ENCODE measurements at regions not wholly inside any gene's neighbourhood (a gene's known extent, or its start where the extent isn't known, plus 50 kb on each side); places are given as distances from the start of the nearest gene placed in this dataset.

DNA sequence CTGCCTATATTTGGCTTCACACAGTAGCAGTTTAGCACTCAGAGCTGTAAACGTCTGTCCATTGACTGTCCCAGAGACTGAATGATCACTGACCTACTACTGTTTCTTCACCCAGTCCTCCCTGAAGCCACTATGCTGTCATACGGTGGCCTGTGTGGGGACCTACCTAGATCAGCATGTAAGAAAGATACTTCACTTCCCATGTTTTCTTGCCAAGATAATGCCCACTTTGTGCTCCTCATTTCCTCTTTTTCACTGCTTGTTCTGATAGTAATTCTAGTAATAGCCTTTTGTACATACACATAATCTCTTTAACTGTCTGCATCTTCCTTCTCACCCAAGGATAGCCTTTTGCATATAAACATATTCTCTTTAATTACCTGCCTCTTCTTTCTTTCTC, 109.9 kb upstream of the TIAM2 start:
- no peak for DNase-seq

DNA sequence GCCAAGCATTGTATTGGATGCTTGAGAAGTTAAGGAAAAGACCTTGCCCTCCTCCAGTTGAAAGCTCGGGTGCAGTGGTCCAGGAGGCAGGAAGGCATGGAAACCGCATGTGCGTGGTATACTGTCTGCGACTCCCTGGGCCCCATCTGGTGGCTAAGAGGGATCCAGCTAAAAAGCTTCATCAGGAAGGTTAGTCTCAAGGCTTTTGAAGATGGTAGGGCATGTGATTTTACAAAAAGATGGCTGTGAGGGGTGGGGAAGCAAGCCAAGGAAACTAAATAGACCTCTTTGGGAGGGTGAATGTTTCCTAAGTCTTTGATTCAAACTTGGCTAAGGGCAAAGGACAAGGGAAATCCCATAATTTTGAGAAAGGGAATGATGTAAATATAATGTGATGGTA, 109.1 kb upstream of the TIAM2 start:
- no peak for DNase-seq

DNA sequence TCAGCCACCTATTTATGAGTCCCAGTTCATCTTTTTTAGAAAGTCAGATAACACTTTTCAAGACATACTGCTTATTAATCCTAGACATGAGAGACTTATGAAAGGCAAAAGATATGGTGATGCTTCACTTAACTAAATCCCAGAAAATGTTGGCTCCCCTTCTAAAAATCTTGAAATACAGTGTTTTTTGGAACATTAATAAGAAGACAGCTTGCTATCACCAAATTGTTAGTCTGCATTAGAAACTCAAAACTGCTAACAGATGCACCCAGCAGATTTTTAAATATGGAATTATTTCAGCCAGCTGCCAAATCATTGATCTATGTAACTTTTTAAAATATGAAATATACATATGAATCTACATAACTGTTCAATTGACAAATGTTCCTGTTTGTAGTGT, 108.6 kb upstream of the TIAM2 start:
- no peak for DNase-seq

DNA sequence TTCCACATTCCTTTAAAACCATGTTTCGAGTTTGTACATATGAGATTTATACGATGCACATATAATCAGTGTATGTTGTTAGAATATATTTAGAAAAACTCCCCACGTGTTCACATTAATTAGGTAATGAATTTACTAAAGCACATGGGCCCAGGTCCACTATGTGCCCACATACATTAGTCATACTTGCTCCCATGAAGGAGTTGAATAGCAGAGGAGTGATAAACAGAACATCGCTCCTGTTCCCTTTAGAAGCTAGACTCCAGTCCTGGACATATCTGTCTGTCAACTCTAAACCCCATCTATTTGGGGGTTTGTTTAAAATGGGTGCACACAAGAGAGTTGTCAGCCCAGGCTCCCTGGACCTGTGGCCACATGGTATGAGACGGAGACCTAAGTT, 108.1 kb upstream of the TIAM2 start:
- DNase-seq: no peak

DNA sequence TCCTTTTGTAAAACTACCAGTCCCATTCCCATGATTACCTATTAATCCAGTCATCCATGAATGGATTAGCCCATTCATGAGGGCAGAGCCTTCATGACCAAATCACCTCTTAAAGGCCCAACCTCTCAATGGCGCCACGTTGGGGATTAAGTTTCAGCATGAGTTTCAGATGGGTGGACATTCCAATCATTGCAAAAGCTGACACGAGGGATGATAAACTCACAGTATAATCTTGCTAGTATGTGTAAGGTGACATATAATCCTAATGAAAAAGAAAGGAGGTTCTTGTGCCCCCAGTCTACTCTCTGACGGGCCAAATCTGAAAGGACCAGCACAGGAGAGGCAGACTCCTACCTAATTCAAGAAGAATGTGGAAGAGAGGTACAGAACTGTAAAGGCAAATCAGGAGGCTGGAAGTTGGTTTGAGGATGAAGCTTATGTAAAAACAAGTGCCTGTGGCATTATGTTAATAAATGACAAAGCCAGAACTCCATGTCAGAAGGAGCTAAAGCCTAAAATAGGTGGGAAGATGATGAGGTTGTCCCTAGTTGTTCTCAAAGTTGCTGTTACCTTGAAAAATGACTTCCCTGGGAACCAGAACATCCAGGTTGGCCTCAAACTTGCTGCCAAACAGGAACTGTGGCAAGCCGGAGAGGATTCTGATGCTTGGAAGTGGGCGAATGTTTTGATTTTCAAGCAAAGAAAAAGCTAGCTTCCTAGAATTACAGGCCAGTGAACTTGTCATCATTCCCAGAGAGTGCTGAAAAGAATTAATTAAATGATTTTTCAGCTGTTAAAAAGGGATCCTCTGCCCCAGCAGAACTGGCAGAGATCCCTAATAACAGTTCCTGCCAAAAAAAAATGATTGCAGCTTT, 106.5 kb upstream of the TIAM2 start:
- DNase-seq: no peak

DNA sequence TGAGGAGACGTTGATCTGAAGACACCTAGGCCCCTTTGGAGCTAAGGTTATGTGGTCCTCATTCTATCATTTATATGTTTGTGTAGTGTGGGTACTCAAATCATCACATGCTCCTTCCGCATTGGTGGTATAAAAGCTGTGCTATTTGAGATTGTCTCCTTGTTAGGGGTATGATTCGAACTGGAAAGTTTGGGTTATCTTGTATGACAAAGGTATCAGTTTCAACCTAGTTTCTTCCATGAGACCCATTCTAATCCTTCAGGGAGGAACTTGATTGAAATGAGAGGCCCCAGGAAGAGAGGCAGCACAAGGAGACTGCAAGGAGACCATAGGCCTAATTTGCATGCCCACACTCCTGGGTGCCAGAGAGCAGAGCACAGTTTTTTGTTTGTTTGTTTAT, 104.2 kb upstream of the TIAM2 start:
- DNase-seq: no peak

DNA sequence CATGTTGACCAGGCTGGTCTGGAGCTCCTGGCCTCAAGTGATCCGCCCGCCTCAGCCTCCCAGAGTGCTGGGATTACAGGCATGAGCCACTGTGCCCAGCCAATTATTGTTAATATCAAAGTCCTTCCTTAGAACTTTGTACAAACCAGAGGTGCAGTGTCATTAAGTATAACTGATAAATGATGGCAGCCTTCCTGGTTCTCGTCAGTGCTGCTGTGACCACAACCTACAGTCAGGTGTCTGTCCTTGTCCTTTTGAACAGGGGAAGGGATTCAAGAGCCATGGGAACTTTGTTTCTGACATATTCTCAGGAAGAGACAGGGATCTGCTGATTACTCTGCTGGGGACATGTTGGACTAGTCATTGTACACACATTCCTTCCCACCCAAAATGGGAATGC, 103.2 kb upstream of the TIAM2 start:
- DNase-seq: no peak

DNA sequence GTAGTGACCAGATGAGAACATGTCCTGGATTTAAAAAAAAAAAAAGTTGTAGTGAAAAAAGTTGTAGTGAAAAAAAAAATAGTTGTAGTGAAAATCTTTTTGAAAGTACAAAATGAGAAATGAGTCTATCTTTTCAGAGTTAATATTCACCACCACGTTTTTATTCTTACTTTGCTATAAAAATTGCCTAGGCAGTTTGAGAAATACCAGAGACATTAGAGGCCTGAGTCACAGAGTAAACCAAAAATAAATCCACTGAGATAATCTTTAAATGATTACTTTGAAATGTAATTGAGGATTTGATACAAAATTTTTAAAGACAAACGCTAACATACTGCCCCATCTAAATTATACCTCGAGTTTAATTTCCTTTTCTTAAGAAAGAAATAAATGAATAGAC, 101.2 kb upstream of the TIAM2 start:
- DNase-seq: no peak

DNA sequence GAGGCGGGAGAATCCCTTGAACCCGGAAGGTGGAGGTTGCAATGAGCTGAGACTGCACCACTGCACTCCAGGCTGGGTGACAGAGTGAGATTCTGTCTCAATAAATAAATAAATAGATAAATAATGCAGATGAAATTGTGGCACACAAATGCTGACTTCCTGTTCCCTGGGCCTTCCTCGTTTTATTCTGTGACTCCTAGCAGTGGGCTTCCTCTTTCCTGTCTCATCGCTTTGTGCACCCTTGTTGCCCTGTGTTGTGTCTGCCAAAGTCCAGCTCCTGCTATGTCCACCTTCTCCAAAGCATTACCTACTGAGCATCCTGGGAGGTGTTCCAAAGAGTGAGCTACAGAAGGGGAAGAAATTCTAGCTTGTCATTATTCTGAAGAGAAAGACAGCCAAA, 100.2 kb upstream of the TIAM2 start:
- no peak for DNase-seq

DNA sequence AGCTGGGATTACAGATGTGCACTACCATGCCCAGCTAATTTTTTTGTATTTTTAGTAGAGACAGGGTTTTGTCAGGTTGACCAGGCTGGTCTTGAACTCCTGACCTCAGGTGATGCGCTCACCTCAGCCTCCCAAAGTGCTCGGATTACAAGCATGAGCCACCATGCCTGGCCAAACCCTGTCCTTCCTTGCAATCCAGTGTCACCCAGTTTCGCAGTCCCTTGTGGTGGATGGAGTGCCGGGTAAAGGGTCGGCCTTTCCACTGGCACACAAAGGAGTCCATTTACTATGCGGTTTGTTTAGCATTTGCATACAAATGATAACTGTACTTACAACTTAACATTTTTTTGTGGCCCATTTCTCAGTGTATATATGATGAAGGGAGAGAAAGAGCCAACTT, 99.3 kb upstream of the TIAM2 start:
- no peak for DNase-seq

DNA sequence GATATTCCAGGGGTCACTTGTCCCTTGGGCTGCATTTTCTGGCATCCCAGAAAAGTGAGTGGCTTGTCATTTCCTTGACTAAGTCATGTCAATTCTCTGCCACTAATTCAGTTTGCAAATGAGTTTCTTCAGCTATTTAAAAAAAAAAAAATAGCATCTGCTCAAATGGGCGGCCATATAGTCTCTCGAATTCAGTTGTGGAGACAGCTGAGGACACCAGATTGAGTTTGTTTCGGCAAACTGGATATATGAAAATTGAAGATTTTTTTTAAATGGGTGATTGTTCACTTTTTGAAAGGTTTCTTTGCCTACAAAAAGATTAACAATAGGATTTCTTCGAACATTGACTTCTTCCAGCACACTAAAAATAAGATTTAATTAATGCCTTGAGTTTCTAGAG, 96.3 kb upstream of the TIAM2 start:
- DNase-seq: no peak

DNA sequence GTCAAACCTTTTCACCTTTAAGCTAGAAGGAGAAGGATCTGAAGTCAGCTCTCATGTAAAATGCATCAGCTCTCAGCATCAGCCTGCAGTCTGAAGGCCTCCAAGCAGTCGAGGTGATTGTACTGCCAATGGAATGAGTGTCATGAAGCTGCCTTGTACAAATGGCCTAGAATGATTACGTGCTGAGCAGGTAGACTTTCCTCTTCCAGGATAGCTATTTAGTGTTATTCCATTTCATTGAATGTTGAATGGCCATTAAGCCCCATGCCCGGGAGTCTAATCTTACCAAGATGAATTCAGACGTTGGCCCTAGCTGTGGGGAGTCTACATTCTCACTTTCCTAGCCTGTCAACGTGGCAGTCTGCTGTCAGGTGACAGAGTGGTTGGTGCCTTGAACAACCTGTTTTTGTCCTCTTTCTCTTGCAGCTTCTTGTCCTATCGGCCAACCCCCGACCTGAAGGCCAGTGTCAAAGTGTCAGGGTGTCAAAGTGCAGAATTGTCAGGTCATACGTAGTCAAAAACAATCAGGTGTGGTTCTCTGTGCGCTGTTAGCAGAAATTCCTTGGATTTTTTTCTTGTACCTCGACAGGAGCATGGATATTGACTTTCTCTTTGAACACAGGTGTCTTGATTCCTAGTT, 95.2 kb upstream of the TIAM2 start:
- DNase-seq: no peak

DNA sequence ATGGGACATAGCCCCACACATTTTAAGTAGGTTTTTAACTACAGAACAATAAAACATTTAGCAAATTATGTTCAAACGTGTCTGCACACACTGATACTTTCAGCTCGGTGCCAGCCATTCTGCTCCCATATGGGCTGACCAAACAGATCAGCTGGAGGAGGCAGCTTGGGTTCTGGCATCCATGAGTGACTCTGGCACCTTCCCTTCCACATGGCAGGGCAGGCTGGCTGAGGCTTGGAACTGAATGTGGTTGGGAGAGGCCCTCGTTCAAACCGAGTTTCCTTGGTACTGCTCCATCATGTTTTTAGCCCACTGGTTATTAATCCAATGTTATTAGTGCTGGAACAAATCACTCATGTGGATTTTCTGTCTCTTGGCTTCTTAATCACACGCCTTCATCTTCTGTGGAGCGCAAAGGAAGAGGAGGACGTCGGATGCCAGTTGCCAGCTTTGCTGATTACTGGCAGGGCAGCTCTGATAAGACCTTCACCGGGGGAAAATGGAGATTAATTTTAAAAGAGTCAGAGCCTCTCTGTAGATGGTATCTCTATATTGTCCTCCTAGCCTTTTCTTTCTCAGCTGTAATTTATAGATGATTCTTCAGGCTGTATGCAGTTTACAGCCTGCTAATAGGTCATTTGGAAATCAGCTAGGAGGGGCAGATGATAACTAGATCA, 93.1 kb upstream of the TIAM2 start:
- no peak for DNase-seq

DNA sequence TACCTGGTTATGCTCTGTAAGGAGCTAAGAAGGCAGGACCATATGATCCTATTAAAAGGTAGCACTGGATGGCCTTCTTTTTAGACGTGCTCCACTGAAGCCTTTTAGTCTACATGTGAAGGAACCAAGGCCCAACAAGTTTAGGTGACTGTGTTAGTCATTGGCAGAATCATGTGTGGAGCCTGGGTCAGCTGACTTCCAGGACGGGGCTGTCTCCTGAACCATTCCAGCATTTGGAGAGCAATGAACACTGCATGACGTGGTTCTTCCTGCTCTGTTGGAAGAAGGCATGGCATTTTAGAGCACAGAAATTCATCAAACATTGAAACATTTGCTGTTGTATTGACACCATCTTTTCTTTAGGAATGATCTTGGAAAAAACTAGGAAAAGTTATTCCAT, 87.8 kb upstream of the TIAM2 start:
- no peak for DNase-seq

DNA sequence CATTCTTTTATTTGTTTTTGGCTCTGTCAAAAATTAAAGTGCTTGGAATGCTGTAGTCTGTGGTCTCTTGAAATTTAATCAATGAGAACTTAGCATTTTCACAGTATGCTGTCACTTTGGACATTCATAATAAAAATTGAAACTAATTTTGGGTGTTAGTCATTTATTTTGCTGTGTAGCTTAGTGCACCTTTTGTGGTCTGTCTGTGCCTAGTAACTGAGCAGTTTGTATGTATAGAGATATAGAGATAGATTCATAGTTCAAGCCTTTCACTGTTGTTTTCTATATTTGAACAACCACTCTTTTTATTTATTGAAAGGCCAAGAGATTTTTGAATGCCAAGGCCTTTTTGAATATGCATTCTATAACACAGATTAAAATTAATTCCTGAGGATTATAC, 86.4 kb upstream of the TIAM2 start:
- DNase-seq: no peak

DNA sequence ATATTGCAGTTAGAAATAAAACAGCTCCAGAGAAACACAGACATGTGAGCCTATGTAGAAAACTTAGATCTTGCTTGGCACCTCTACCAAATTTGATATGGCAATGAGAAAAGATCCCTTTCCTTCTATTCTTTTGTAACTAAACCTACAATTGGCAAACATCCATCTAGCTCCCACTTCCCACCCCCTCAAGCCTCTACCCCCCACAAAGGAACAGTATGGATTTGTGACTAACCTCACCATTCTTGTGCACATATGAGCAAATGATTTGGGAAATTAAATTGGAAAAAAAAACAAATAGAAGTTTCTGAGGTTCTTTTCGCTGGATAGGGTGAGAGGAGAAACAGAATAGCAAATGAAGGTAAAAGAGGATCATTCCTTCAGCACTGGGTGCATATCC, 85.8 kb upstream of the TIAM2 start:
- no peak for DNase-seq

DNA sequence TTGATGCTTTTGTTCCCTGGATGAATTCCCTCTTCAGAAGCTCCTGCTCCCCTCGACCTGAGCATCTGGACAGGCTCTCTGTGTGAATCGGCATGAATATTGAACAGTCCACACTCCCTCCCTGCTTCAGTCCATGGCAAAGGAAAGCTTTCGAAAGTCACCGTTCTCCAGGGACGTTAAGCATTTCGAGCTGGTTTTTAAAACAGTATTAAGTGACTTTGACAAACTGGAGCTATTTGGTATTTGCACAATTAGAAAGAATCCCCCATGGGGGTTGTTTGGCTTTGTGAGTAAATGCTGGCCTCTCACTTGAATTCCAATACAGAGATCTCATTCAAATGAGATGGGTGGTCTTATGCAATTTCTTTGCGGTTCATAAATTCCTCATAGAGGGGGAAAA, 85.3 kb upstream of the TIAM2 start:
- DNase-seq: no peak

DNA sequence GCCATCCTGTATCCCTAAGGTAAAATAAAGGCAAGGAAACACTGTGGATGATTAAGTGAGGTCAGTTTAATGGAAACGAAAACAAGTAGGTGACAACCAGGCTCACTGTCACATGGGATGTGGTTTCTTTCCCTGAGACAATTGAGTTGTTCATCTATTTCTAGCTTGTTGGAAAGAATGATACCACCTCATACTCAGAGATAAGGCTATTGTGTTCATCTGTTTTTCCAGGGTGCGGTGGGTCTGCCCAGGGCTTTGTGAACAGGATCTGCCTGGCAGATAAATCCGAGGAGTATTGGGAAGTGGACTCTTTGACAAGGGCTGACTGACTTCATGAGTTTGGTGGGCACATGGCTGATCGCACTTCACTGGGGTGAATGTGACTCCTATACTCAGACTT, 80.8 kb upstream of the TIAM2 start:
- no peak for DNase-seq

DNA sequence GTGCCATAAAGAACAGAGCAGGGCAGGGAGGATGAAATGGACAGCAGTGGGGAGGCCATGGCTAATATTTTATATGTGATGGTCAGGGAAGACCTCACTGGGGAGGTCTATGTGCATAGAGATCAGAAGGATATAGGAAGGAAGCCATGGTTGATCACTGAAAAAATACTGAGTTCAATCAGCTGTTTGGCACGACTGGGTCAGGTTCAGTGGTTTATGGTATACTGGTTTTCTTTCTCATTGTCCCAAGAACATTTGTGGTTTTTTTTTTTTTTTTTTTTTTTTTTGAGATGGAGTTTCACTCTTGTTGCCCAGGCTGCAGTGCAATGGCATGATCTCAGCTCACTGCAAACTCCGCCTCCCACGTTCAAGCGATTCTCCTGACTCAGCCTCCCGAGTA, 78.3 kb upstream of the TIAM2 start:
- no peak for DNase-seq

DNA sequence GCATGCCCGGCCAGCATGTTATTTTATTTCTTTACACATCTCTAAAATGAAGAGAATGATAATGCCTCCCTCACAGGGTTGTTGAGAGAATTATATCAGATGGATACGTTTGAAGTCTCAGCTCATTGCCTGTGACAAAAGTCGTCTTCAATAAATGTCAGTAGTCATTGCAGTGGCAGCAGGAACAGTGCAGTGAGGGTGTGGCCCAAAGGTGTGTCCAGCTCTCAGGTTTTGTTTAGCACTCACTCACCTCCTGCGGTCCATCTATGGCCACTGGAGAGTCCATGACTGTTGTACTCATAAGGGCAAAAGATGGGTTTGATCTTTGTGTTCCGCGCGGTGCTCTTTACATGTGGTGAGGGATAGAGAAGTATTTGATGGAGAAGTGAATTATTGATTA, 77.2 kb upstream of the TIAM2 start:
- no peak for DNase-seq

DNA sequence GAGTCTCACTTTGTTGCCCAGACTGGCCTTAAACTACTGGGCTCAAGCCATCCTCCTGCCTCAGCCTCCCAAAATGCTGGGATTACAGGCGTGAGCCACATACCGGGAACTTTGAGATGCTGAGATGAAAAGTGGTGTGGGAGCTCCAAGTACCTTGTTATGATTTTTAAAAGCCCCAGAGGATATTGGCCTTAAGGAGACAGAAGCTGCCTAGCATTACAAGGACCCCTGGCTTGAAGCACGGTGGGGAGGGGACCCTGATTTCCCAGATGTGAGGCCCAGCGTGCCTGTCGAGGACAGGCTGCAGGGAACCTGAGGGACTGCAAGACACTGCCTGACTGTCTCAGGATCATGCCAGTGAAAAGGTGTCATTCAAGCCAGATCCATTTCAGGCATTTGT, 75.3 kb upstream of the TIAM2 start:
- DNase-seq: no peak

DNA sequence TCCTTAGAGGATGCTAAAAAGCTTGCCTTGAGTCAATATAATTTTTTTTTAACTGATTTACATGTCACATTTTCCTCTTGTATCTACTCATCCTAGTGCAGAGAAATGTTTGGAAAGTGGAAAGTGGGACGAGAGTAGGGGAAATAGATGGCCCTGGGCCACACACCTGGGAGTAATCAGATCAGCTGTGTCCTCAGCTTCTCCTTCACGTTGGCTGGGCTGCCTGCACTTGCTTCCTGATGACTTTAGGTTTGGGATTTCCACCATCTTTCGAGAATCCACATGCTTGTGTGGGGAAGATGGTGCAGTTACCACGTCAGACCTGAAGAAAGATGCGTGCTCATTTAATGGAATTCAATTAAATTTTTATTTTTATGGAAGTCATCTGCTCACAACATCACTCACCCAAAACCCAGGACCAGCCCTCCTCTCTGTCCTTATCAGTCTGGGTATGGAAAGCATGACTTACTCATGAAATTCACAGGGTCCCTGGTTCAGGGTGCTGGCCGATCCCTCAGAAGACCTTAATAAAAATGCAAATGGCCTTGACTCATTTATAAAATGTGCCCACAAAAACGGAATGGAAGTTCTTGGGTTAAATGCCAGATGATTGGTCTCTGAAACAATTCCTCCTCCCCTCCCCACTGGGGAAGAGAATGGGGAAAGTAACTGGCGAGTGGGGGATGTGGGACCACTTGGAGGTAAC, 74.5 kb upstream of the TIAM2 start:
- no peak for DNase-seq

DNA sequence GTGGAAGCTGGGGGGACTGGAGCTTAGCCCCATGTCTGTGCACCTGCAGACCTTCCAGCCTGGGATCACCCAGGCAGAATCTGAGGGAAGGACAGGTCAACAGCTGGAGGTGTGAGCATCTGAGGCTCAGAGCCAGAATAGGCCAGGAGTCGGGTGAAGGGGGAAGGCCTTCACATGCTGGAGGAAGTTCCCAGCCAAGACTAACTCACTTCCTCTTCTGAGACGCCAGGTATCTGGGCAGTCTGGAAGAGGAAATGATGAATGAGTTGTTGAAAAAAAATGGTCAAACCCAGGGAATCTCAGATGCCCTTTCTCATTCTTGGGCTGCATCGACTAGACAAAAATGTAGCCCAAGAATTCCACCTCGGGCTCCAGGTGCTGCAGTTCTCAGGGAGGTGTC, 73.6 kb upstream of the TIAM2 start:
- DNase-seq: no peak

Data from DMS53 (cell line).